Spinal cord (tissue), 9 donors: ENCODE measurements at regions not wholly inside any gene's neighbourhood (a gene's known extent, or its start where the extent isn't known, plus 50 kb on each side); places are given as distances from the start of the nearest gene placed in this dataset.
"Not testable (repeated sequence)": the region's sequence is repeated elsewhere in the genome, so short reads cannot be mapped to it uniquely, and the experiment has no call there.

Experiments
- DNase-seq, 6 donors: peaks; one replicate each; pipeline versions ENCODE4 v3.0.0 to v3.0.0-alpha.2; 2013 to 2015; ENCODE audit warnings: low spot score in 6 of 6, low read depth in 4 of 6
- H3K27ac ChIP-seq: one replicate; pipeline ENCODE4 v1.5.1; 2013; ENCODE audit warnings: low read depth, low read length, control low read depth
- H3K27me3 ChIP-seq: one replicate; pipeline ENCODE4 v1.6.1; 2013; ENCODE audit warnings: low read length; ENCODE audit not compliant: control insufficient read depth, insufficient read depth
- H3K36me3 ChIP-seq: one replicate; pipeline ENCODE4 v1.6.1; 2013; ENCODE audit warnings: low read length; ENCODE audit not compliant: control insufficient read depth, insufficient read depth
- H3K4me1 ChIP-seq: one replicate; pipeline ENCODE4 v1.6.1; 2013; ENCODE audit warnings: low read length; ENCODE audit not compliant: control insufficient read depth, insufficient read depth
- H3K4me3 ChIP-seq: one replicate; pipeline ENCODE4 v1.5.1; 2013; ENCODE audit warnings: low read depth, low read length, control low read depth
- H3K9me3 ChIP-seq: one replicate; pipeline ENCODE4 v1.6.1; 2013; ENCODE audit warnings: low read length; ENCODE audit not compliant: control insufficient read depth, insufficient read depth
- WGBS: methylation state at CpG from one replicate; pipeline ENCODE4 v1.1.5; 2013; ENCODE audit warnings: missing lambda C conversion rate; ENCODE audit not compliant: insufficient coverage; 5-methylcytosine and 5-hydroxymethylcytosine counted together
- donor health status: healthy.

DNA sequence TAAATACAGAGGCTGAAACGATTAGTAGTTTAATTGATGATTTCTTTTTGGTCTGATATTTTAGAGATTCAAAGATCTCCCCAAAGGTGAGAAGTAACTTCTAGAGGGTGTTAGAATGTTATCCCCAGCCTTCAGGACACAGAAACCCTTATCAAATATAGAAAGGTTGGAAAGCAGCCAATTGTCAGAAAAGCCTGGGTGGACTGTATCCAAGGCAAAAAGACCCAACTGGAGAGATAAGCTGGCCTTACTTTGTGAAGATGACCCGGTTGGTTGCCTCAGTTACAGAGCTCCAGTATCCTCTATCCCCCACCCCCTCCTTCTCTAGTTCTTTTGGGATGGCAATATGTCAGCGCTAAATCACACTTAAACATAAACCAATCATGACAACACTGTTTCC lies 75.7 kb downstream of the GCNT4 start:
- no CpG with 5 or more reads among the region's 3 CpGs for WGBS
- Histone ChIP-seq H3K4me1 (no peaks in the 10 kb centered on the region), H3K4me3 (no peak overlapping the region), H3K27ac (no peak overlapping the region), H3K9me3 (no peaks in the 10 kb centered on the region), H3K27me3 (no peaks in the 10 kb centered on the region), H3K36me3 (no peaks in the 10 kb centered on the region)
- no peak for DNase-seq

- Histone ChIP-seq H3K27ac (no peak overlapping the region), H3K4me3 (no peak overlapping the region), H3K36me3 (no peaks in the 10 kb centered on the region), H3K9me3 (no peaks in the 10 kb centered on the region), H3K4me1 (no peaks in the 10 kb centered on the region), H3K27me3 (no peaks in the 10 kb centered on the region)
- 94% methylated on average over 1 of the region's 3 CpGs for WGBS
- DNase-seq: no peak
Measured at GRCh38 chr5:74975582-74975981, 76.8 kb downstream of the GCNT4 start.

- Histone ChIP-seq H3K9me3 (no peaks in the 10 kb centered on the region), H3K4me1 (no peaks in the 10 kb centered on the region), H3K36me3 (no peaks in the 10 kb centered on the region), H3K27me3 (no peaks in the 10 kb centered on the region), H3K27ac (no peak overlapping the region), H3K4me3 (no peak overlapping the region)
- peak in 1 of 6 donors; percentile 16 for DNase-seq
- 70% methylated on average over 3 of the region's 4 CpGs for WGBS
Measured at GRCh38 chr5:74974451-74975091, 77.8 kb downstream of the GCNT4 start.

- H3K9me3 ChIP-seq: no peaks in the 10 kb centered on the region
- WGBS: 90% methylated on average over 2 of the region's 2 CpGs
- no peaks in the 10 kb centered on the region for H3K36me3 ChIP-seq
- no peak for DNase-seq
- H3K27me3 ChIP-seq: no peaks in the 10 kb centered on the region
- H3K27ac ChIP-seq: no peak overlapping the region
- H3K4me1 ChIP-seq: no peaks in the 10 kb centered on the region
- no peak overlapping the region for H3K4me3 ChIP-seq
Measured at GRCh38 chr5:74973694-74974093, 78.7 kb downstream of the GCNT4 start.

DNA sequence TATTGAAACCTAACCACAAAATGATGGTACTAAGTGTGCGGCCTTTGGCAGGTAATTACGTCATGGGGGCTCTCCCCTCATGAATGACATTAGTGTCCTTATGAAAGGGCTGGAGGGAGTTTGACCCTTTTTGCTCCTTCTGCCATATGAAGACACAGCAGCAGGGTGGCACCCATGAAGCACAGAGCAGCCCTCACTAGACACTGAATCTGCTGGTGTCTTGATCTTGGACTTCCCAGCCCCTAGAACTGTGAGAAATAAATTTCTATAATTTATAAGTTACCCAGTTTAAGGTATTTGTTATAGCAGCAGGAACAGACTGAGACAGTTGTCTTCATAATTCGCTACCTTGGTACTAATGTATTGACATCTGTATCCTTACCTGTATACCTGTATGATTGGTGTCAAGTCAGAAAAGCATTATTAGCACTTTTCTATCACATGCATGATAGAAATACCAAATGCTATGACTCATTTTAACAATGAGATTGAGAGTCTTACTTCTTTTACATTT lies 80.4 kb downstream of the GCNT4 start:
- no peaks in the 10 kb centered on the region for H3K36me3 ChIP-seq
- no peak overlapping the region for H3K27ac ChIP-seq
- DNase-seq: no peak
- no CpG with 5 or more reads among the region's 3 CpGs for WGBS
- H3K4me3 ChIP-seq: no peak overlapping the region
- no peaks in the 10 kb centered on the region for H3K4me1 ChIP-seq
- H3K9me3 ChIP-seq: no peaks in the 10 kb centered on the region
- H3K27me3 ChIP-seq: no peaks in the 10 kb centered on the region

GRCh38 chr5:74970891-74971290 lies 81.5 kb downstream of the GCNT4 start:
- H3K4me3 ChIP-seq, H3K27me3 ChIP-seq, H3K36me3 ChIP-seq, H3K4me1 ChIP-seq, H3K9me3 ChIP-seq, DNase-seq, H3K27ac ChIP-seq: not testable (repeated sequence)
- no CpG with 5 or more reads among the region's 8 CpGs for WGBS

DNA sequence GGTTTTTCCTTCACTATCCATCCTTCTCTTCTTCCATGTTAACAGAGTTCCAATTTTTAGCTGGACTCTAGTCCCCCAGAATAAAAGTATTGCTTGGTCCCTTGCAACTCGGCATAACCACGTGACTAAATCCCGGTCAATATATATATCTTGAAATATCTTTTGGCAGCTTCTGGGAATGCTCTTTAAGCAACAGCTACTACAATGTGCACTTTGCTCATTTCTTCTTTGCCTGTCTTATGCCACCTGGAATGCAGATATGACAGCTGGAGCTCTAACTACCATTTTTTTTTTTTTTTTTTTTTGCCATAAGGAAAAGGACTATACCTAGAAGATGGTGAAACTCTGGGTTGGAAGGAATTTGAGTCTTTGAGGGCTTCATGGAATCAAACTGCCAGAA lies 82.6 kb downstream of the GCNT4 start:
- WGBS: 100% methylated on average over 2 of the region's 3 CpGs
- Histone ChIP-seq H3K36me3 (no peaks in the 10 kb centered on the region), H3K27me3 (no peaks in the 10 kb centered on the region), H3K27ac (no peak overlapping the region), H3K4me3 (no peak overlapping the region), H3K4me1 (no peaks in the 10 kb centered on the region), H3K9me3 (no peaks in the 10 kb centered on the region)
- no peak for DNase-seq

DNA sequence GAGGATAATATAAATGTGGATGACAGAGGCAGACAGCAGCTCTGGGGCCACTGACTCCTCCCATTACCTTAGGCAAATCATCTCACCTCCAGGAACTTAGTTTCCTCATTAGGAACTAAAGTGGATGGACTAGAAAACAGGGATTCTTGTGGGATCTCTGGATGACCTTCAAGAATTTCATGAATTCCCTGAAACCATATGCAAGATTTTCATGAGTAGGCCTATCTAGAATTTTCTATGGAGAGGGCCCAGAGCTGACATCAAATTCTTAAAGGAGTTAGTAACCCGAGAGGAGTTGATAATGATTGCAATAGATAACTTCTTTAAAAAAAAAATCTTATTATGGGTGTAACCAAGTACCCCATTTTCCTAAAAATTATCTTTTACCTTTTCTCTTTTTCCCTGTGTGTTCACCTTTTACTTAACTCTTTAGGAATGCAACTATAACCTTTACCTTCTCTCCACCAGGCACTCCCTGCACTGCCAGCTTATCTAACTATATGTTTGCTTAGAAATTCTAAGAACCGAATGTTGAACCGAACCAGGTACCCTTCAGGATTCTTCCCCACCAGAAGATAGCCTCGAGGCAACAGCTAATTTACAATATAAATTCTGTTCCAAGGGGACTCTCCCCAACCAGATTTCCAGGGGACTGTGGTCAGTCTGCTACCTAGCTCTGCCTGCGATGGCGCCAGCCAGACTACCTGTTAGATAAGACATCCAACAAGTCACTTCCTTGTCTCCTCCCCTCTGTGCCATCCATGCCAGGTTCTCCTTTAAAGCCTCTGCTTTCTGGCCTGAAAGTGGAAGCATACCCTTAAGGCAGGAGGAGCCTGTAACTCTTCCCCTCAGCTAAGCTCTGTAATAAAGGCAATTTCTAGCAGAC lies 86.0 kb downstream of the GCNT4 start:
- Histone ChIP-seq H3K4me3 (no peak overlapping the region), H3K9me3 (no peaks in the 10 kb centered on the region), H3K36me3 (no peaks in the 10 kb centered on the region), H3K27ac (no peak overlapping the region), H3K27me3 (no peaks in the 10 kb centered on the region), H3K4me1 (no peaks in the 10 kb centered on the region)
- WGBS: 84% methylated on average over 5 of the region's 6 CpGs
- DNase-seq: no peak

GRCh38 chr5:74963407-74963806 lies 89.0 kb downstream of the GCNT4 start:
- no peaks in the 10 kb centered on the region for H3K9me3 ChIP-seq
- H3K4me1 ChIP-seq: no peaks in the 10 kb centered on the region
- no peak overlapping the region for H3K27ac ChIP-seq
- no peak for DNase-seq
- no CpG with 5 or more reads among the region's 3 CpGs for WGBS
- H3K36me3 ChIP-seq: no peaks in the 10 kb centered on the region
- no peak overlapping the region for H3K4me3 ChIP-seq
- H3K27me3 ChIP-seq: no peaks in the 10 kb centered on the region

DNA sequence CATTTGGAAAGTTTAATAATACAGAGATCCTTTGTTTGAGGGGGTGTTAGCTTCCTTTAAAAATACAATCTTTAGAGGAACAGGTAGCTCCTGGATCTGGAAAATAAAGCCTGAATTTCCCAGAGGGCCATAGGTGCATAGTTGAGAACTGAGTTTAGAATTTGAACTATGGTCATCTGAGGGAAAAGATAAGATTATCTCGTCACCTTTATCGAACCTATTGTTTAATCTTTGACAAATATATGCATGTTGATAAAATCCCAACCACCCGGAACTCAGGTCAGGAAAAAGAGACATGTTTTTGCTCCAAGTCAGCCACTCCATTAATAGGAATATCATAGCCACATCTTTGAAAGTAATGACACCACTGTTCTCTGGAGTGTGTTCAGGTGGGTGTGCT lies 91.7 kb upstream of the FAM169A start:
- Histone ChIP-seq H3K27ac (no peak overlapping the region), H3K27me3 (no peaks in the 10 kb centered on the region), H3K4me1 (no peaks in the 10 kb centered on the region), H3K9me3 (no peaks in the 10 kb centered on the region), H3K4me3 (no peak overlapping the region), H3K36me3 (no peaks in the 10 kb centered on the region)
- WGBS: no CpG with 5 or more reads among the region's 3 CpGs
- DNase-seq: no peak
